Endodermal cell (in vitro differentiated cells): ENCODE measurements at regions not wholly inside any gene's neighbourhood (a gene's known extent, or its start where the extent isn't known, plus 50 kb on each side); places are given as distances from the start of the nearest gene placed in this dataset.

Experiments
- DNase-seq: peaks from one replicate; pipeline ENCODE4 v3.0.0-alpha.2; 2017
- H3K27ac ChIP-seq: 2 replicates; pipeline ENCODE4 v1.5.1; 2013; ENCODE audit warnings: mild to moderate bottlenecking, low read depth, low read length, moderate library complexity
- H3K27me3 ChIP-seq: 2 replicates; pipeline ENCODE4 v1.6.1; 2013; ENCODE audit warnings: mild to moderate bottlenecking, low read length, moderate library complexity; ENCODE audit not compliant: insufficient read depth, control insufficient read depth, poor library complexity, severe bottlenecking
- H3K36me3 ChIP-seq: 2 replicates; pipeline ENCODE4 v1.7.0; 2013; ENCODE audit warnings: mild to moderate bottlenecking, low read length, moderate library complexity; ENCODE audit not compliant: control insufficient read depth, insufficient read depth
- H3K4me1 ChIP-seq: one replicate; pipeline ENCODE4 v1.7.0; 2013; ENCODE audit warnings: low read length; ENCODE audit not compliant: control insufficient read depth, insufficient read depth
- H3K4me3 ChIP-seq: 2 replicates; pipeline ENCODE4 v1.5.1; 2013; ENCODE audit warnings: mild to moderate bottlenecking, low read length, moderate library complexity
- H3K9ac ChIP-seq: 2 replicates; pipeline ENCODE4 v1.6.1; 2013; ENCODE audit warnings: mild to moderate bottlenecking, low read length, moderate library complexity; ENCODE audit not compliant: poor library complexity, severe bottlenecking; ENCODE audit errors: extremely low read depth
- H3K9me3 ChIP-seq: 2 replicates; pipeline ENCODE4 v1.6.1; 2013; ENCODE audit warnings: mild to moderate bottlenecking, low read length, moderate library complexity; ENCODE audit not compliant: control insufficient read depth
- H3K27ac Mint-ChIP-seq: 2 replicates; pipeline ENCODE4 v1.8.0; 2020; ENCODE audit warnings: mixed read lengths
- H3K27me3 Mint-ChIP-seq: 2 replicates; pipeline ENCODE4 v1.8.0; 2021; ENCODE audit warnings: mild to moderate bottlenecking, mixed read lengths; ENCODE audit not compliant: insufficient read depth
- H3K36me3 Mint-ChIP-seq: 2 replicates; pipeline ENCODE4 v1.8.0; 2020; ENCODE audit warnings: low read depth, mixed read lengths
- H3K4me1 Mint-ChIP-seq: 2 replicates; pipeline ENCODE4 v1.8.0; 2020; ENCODE audit warnings: mixed read lengths
- H3K4me3 Mint-ChIP-seq: 2 replicates; pipeline ENCODE4 v1.8.0; 2020; ENCODE audit warnings: mild to moderate bottlenecking, moderate library complexity, mixed read lengths
- H3K9me3 Mint-ChIP-seq: 2 replicates; pipeline ENCODE4 v1.8.0; 2020; ENCODE audit warnings: mild to moderate bottlenecking, mixed read lengths
- WGBS, 2 experiments: methylation state at CpG; one replicate each; pipeline versions ENCODE4 v1.1.5 to v1.1.7; 2013; ENCODE audit warnings: missing lambda C conversion rate in 2 of 2, mixed read lengths in 1 of 2; ENCODE audit not compliant: insufficient coverage in 1 of 2, insufficient read length in 1 of 2; 5-methylcytosine and 5-hydroxymethylcytosine counted together
- TF ChIP-seq, protein P1 (sequence below): fragments of 200-600 bp; sonication (generic); conservative IDR thresholded peaks from 2 replicates; pipeline ENCODE4 v1.5.0; 2021; ENCODE audit warnings: antibody characterized with exemption, mild to moderate bottlenecking

DNA sequence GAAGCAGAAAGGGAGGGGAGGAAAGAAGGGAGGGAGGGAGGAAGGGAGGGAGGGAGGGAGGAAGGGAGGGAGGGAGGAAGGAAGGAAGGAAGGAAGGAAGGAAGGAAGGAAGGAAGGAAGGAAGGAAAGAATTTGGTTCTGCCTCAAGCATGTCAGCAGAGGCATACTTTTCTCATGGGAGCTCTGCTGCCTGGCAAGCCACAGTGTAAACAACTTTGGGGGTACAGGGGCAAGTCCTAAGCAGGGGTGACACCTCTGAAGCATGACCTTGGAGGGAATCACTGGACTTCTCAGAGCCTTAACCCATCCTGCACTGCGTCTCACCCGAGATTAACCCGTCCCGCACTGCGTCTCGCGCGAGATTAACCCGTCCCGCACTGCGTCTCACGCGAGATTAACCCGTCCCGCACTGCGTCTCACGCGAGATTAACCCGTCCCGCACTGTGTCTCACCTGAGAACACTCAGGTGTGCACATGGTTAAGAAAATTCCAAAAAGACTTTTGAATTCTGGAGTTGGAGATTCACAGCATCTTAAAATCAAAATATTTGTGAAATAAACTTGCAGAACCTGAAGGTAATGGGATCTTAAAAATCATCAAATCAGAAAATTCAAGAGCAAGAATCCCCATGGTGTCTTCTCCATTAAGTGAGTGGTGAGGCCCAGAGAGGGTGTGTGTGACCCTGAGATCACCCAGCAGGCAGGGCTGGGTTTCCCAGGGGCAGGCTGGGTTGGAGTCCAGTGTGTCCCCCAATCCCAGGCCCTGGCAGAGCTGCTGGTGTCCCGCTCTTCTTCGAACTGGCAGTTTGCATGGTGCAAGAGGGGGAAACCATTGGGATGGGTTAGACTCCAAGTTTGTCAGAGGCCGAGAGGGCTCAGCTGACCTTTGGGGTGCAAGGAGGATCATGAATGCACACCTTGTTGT, 190.4 kb downstream of the MN1 start:
- DNase-seq = no peak
- TF ChIP-seq, protein P1, sequence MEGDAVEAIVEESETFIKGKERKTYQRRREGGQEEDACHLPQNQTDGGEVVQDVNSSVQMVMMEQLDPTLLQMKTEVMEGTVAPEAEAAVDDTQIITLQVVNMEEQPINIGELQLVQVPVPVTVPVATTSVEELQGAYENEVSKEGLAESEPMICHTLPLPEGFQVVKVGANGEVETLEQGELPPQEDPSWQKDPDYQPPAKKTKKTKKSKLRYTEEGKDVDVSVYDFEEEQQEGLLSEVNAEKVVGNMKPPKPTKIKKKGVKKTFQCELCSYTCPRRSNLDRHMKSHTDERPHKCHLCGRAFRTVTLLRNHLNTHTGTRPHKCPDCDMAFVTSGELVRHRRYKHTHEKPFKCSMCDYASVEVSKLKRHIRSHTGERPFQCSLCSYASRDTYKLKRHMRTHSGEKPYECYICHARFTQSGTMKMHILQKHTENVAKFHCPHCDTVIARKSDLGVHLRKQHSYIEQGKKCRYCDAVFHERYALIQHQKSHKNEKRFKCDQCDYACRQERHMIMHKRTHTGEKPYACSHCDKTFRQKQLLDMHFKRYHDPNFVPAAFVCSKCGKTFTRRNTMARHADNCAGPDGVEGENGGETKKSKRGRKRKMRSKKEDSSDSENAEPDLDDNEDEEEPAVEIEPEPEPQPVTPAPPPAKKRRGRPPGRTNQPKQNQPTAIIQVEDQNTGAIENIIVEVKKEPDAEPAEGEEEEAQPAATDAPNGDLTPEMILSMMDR = no peak
- no peak overlapping the region for H3K27ac ChIP-seq
- H3K27me3 ChIP-seq = peaks cover 43% of the 10 kb centered on the region
- no peak overlapping the region for H3K4me3 ChIP-seq
- Mint-ChIP-seq H3K9me3 (no peaks in the 10 kb centered on the region), H3K27me3 (peaks cover 49% of the 10 kb centered on the region), H3K36me3 (no peaks in the 10 kb centered on the region), H3K27ac (no peak overlapping the region), H3K4me1 (peaks cover 8% of the 10 kb centered on the region), H3K4me3 (no peak overlapping the region)
- H3K9me3 ChIP-seq = no peaks in the 10 kb centered on the region
- no peaks in the 10 kb centered on the region for H3K36me3 ChIP-seq
- no peak overlapping the region for H3K9ac ChIP-seq
- 95 to 96% methylated on average over 21 to 23 of the region's 23 CpGs for WGBS, 2 experiments
- no peaks in the 10 kb centered on the region for H3K4me1 ChIP-seq

DNA sequence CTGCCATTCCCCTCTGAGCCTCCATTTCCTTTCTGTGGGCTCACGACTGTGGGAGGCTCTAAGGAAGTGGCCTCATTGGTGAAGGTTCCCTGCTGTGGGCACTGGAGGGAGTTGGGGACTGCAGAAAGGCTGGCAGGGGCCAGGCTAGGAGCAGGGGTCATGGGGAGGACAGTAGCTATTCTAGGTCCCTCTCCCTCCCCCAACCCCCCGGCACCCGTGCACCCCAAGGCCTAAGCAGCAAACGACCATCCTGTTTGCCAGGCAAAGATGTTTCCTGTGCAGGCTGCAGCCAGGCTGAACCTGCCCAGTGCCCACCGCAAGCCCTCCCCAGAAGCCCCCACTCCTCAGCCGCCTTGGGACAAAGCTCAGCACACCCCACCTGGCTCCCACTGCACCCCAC, 189.4 kb downstream of the MN1 start:
- H3K9me3 ChIP-seq = no peaks in the 10 kb centered on the region
- H3K27me3 Mint-ChIP-seq = peaks cover 54% of the 10 kb centered on the region
- TF ChIP-seq, protein P1 = no peak
- H3K4me3 ChIP-seq = no peak overlapping the region
- H3K9ac ChIP-seq = no peak overlapping the region
- no peaks in the 10 kb centered on the region for H3K9me3 Mint-ChIP-seq
- H3K27ac ChIP-seq = no peak overlapping the region
- H3K27ac Mint-ChIP-seq = no peak overlapping the region
- peaks cover 2% of the 10 kb centered on the region for H3K4me1 Mint-ChIP-seq
- no peaks in the 10 kb centered on the region for H3K36me3 Mint-ChIP-seq
- H3K27me3 ChIP-seq = peaks cover 46% of the 10 kb centered on the region
- DNase-seq = no peak
- WGBS, 2 experiments = 75 to 77% methylated on average over 3 to 6 of the region's 6 CpGs
- no peak overlapping the region for H3K4me3 Mint-ChIP-seq
- H3K36me3 ChIP-seq = no peaks in the 10 kb centered on the region
- H3K4me1 ChIP-seq = no peaks in the 10 kb centered on the region

GRCh38 chr22:27613099-27614005, 188.2 kb downstream of the MN1 start:
- H3K4me3 ChIP-seq = no peak overlapping the region
- Mint-ChIP-seq H3K9me3 (no peaks in the 10 kb centered on the region), H3K27ac (no peak overlapping the region), H3K4me1 (peaks cover 2% of the 10 kb centered on the region), H3K27me3 (peaks cover 57% of the 10 kb centered on the region), H3K4me3 (peak overlapping the region; percentile 10), H3K36me3 (no peaks in the 10 kb centered on the region)
- no peak overlapping the region for H3K9ac ChIP-seq
- no peak for DNase-seq
- WGBS, 2 experiments = 87 to 89% methylated on average over 16 to 19 of the region's 19 CpGs
- peaks cover 46% of the 10 kb centered on the region for H3K27me3 ChIP-seq
- H3K4me1 ChIP-seq = no peaks in the 10 kb centered on the region
- no peak overlapping the region for H3K27ac ChIP-seq
- TF ChIP-seq, protein P1 = no peak
- no peaks in the 10 kb centered on the region for H3K36me3 ChIP-seq
- no peaks in the 10 kb centered on the region for H3K9me3 ChIP-seq
